H1 (cell line): ENCODE measurements at regions not wholly inside any gene's neighbourhood (a gene's known extent, or its start where the extent isn't known, plus 50 kb on each side); places are given as distances from the start of the nearest gene placed in this dataset.

ENCODE experiments used
- BACH1 ChIP-seq: IDR thresholded peaks from 2 replicates; pipeline ENCODE4 v1.6.1; 2012; ENCODE audit warnings: low read length, improper control_type of control experiment
- CEBPB ChIP-seq: IDR thresholded peaks from 2 replicates; pipeline ENCODE4 v1.6.1; 2012; ENCODE audit warnings: low read depth, low read length
- CTCF ChIP-seq, 3 experiments: IDR thresholded peaks; 1 replicate in 2 of 3; 2 replicates in 1 of 3; pipeline versions ENCODE4 v1.5.1 to v1.6.1; 2011; ENCODE audit warnings: low read length in 3 of 3, mild to moderate bottlenecking in 3 of 3, inconsistent platforms in 2 of 3, low read depth in 1 of 3, moderate library complexity in 1 of 3; ENCODE audit not compliant: insufficient read depth in 1 of 3; ENCODE audit errors: control extremely low read depth in 1 of 3
- EGR1 ChIP-seq: IDR thresholded peaks from 2 replicates; pipeline ENCODE4 v1.6.1; 2011; ENCODE audit warnings: low read depth, low read length, borderline replicate concordance
- EZH2 ChIP-seq: fragments of 200-600 bp; sonication (generic); IDR thresholded peaks from 2 replicates; pipeline ENCODE4 v1.7.1; 2012; ENCODE audit warnings: low read depth, mild to moderate bottlenecking, moderate library complexity, low read length, inconsistent platforms; ENCODE audit not compliant: severe bottlenecking
- JUND ChIP-seq: IDR thresholded peaks from 2 replicates; pipeline ENCODE4 v1.6.1; 2011; ENCODE audit warnings: mild to moderate bottlenecking, improper control_type of control experiment, low read length
- KDM1A ChIP-seq: fragments of 200-600, 300-600 bp; sonication (generic); IDR thresholded peaks from 2 replicates; pipeline ENCODE4 v1.7.1; 2016; ENCODE audit warnings: mild to moderate bottlenecking, low read length, borderline replicate concordance
- MAFK ChIP-seq: IDR thresholded peaks from 2 replicates; pipeline ENCODE4 v1.6.1; 2012; ENCODE audit warnings: low read depth, mild to moderate bottlenecking, improper control_type of control experiment, low read length
- POLR2A ChIP-seq, 2 experiments: IDR thresholded peaks; 1 replicate in 1 of 2; 2 replicates in 1 of 2; pipeline ENCODE4 v1.6.1; 2011; ENCODE audit warnings: low read depth in 2 of 2, low read length in 2 of 2, mild to moderate bottlenecking in 2 of 2; ENCODE audit errors: control extremely low read depth in 1 of 2
- POLR2AphosphoS5 ChIP-seq: IDR thresholded peaks from 2 replicates; pipeline ENCODE4 v1.6.1; 2011; ENCODE audit warnings: low read depth, low read length
- SIN3A ChIP-seq, 2 experiments: IDR thresholded peaks in 1 of 2; conservative IDR thresholded peaks in 1 of 2; 2 replicates each; pipeline ENCODE4 v1.6.1; 2011 to 2012; ENCODE audit warnings: low read length in 2 of 2, improper control_type of control experiment in 1 of 2, low read depth in 1 of 2, mild to moderate bottlenecking in 1 of 2
- TCF12 ChIP-seq: IDR thresholded peaks from 2 replicates; pipeline ENCODE4 v1.6.1; 2011; ENCODE audit warnings: low read depth, mild to moderate bottlenecking, low read length
- TEAD4 ChIP-seq: IDR thresholded peaks from 2 replicates; pipeline ENCODE4 v1.6.1; 2012; ENCODE audit warnings: low read depth, low read length, inconsistent platforms, mixed read lengths
- USF2 ChIP-seq: IDR thresholded peaks from 2 replicates; pipeline ENCODE4 v1.6.1; 2011; ENCODE audit warnings: low read length, improper control_type of control experiment

GRCh38 chr11:24384240-24384639 is 112.6 kb upstream of the LUZP2 start:
- TF ChIP-seq CTCF (IDR thresholded peaks at IDR 0.05; ENCODE audit: control extremely low read depth in 1 of 3, insufficient read depth in 1 of 3, low read depth in 1 of 3, low read length in 3 of 3) = no peak
- TF ChIP-seq TEAD4 = no peak
- no peak for TF ChIP-seq EZH2
- TF ChIP-seq SIN3A (conservative IDR thresholded peaks at IDR 0.05 in 1 of 2, IDR thresholded peaks at IDR 0.05 in 1 of 2; ENCODE audit: low read depth in 1 of 2, low read length in 2 of 2) = no peak
- TF ChIP-seq MAFK = no peak
- no peak for TF ChIP-seq POLR2A (IDR thresholded peaks at IDR 0.05; ENCODE audit: control extremely low read depth in 1 of 2, low read depth in 2 of 2, low read length in 2 of 2)
- no peak for TF ChIP-seq KDM1A
- TF ChIP-seq BACH1 = no peak
- TF ChIP-seq CEBPB = no peak
- TF ChIP-seq POLR2AphosphoS5 = no peak
- TF ChIP-seq USF2 = no peak
- no peak for TF ChIP-seq TCF12
- TF ChIP-seq JUND = no peak
- no peak for TF ChIP-seq EGR1
